T-cell (primary cell): ENCODE measurements at regions not wholly inside any gene's neighbourhood (a gene's known extent, or its start where the extent isn't known, plus 50 kb on each side); places are given as distances from the start of the nearest gene placed in this dataset.

ENCODE experiments used
- ATAC-seq, 4 experiments: fragments of 200-7000 bp in 3 of 4; fragments of 150-1000 bp in 1 of 4; cut with Tn5 transposase; replicated peaks in 1 of 4; 1 replicate in 3 of 4; 2 replicates in 1 of 4; pipeline ENCODE4 v1.10.0; 2021; ENCODE audit warnings: moderate library complexity in 3 of 4, mild to moderate bottlenecking in 2 of 4, moderate number of reproducible peaks in 1 of 4
- CTCF ChIA-PET, 2 donors: fragments of 300-600 bp; sonication (Branson Sonifier 250); formaldehyde crosslinking; loops; one replicate each; lab custom pipeline; 2022; ENCODE audit warnings: antibody characterized with exemption in 2 of 2; lab: Charles Lee
- POLR2A ChIA-PET, 2 donors: fragments of 300-600 bp; sonication (Branson Sonifier 250); formaldehyde crosslinking; loops; one replicate each; lab custom pipeline; 2022; ENCODE audit warnings: antibody characterized with exemption in 2 of 2; lab: Charles Lee
- DNase-seq, 35 experiments: peaks; one replicate each; pipeline versions ENCODE4 v3.0.0 to v3.0.0-alpha.2; 2013 to 2023
- H3K27ac ChIP-seq: one replicate; pipeline ENCODE4 v1.5.1; 2013; ENCODE audit warnings: low read length
- H3K27me3 ChIP-seq, 2 experiments: replicated peaks in 1 of 2; 1 replicate in 1 of 2; 2 replicates in 1 of 2; pipeline versions ENCODE4 v1.6.1 to v1.7.0; 2013; ENCODE audit warnings: low read length in 1 of 2, mixed read lengths in 1 of 2; ENCODE audit not compliant: control insufficient read depth in 2 of 2, insufficient read depth in 2 of 2; ENCODE audit errors: extremely low read depth in 1 of 2
- H3K36me3 ChIP-seq, 2 donors: 1 replicate in 1 of 2; 2 replicates in 1 of 2; pipeline versions ENCODE4 v1.6.1 to v1.7.0; 2013; ENCODE audit warnings: low read length in 1 of 2; ENCODE audit not compliant: control insufficient read depth in 2 of 2, insufficient read depth in 1 of 2; ENCODE audit errors: extremely low read depth in 1 of 2
- H3K4me1 ChIP-seq, 2 experiments: 1 replicate in 1 of 2; 2 replicates in 1 of 2; pipeline versions ENCODE4 v1.6.1 to v1.7.0; 2013; ENCODE audit warnings: low read length in 2 of 2, mixed read lengths in 1 of 2; ENCODE audit not compliant: insufficient read depth in 2 of 2, control insufficient read depth in 1 of 2; ENCODE audit errors: extremely low read depth in 1 of 2
- H3K4me3 ChIP-seq, 2 donors: 1 replicate in 1 of 2; 2 replicates in 1 of 2; pipeline versions ENCODE4 v1.5.1 to v1.7.0; 2013; ENCODE audit warnings: mild to moderate bottlenecking in 2 of 2, low read length in 1 of 2, moderate library complexity in 1 of 2; ENCODE audit not compliant: control insufficient read depth in 1 of 2; ENCODE audit errors: extremely low read depth in 1 of 2
- H3K9me3 ChIP-seq: 2 replicates; pipeline ENCODE4 v1.7.0; 2013
- H3K27ac Mint-ChIP-seq, 2 donors: one replicate each; pipeline ENCODE4 v1.8.0; 2020 to 2021; ENCODE audit warnings: mild to moderate bottlenecking in 2 of 2, mixed read lengths in 2 of 2
- H3K27me3 Mint-ChIP-seq, 2 donors: one replicate each; pipeline ENCODE4 v1.8.0; 2021 to 2022; ENCODE audit warnings: mixed read lengths in 2 of 2
- H3K36me3 Mint-ChIP-seq: one replicate; pipeline ENCODE4 v1.8.0; 2021; ENCODE audit warnings: mixed read lengths
- H3K4me1 Mint-ChIP-seq, 3 donors: one replicate each; pipeline ENCODE4 v1.8.0; 2020 to 2022; ENCODE audit warnings: mixed read lengths in 3 of 3, mild to moderate bottlenecking in 1 of 3
- H3K4me3 Mint-ChIP-seq, 3 donors: one replicate each; pipeline ENCODE4 v1.8.0; 2020 to 2022; ENCODE audit warnings: mild to moderate bottlenecking in 3 of 3, mixed read lengths in 3 of 3, moderate library complexity in 3 of 3
- H3K9me3 Mint-ChIP-seq, 3 donors: one replicate each; pipeline ENCODE4 v1.8.0; 2020 to 2022; ENCODE audit warnings: mixed read lengths in 3 of 3
- WGBS: methylation state at CpG from one replicate; pipeline ENCODE4 v1.1.5; 2013; ENCODE audit warnings: missing lambda C conversion rate; ENCODE audit not compliant: insufficient coverage; 5-methylcytosine and 5-hydroxymethylcytosine counted together

- POLR2A ChIA-PET: no interaction called here
- ATAC-seq (no peak), DNase-seq (no peak)
- Histone ChIP-seq H3K36me3 (no peaks in the 10 kb centered on the region), H3K4me1 (no peaks in the 10 kb centered on the region), H3K4me3 (no peak overlapping the region), H3K9me3 (no peaks in the 10 kb centered on the region), H3K27me3 (no peaks in the 10 kb centered on the region), H3K27ac (no peak overlapping the region)
- Mint-ChIP-seq H3K4me1 (no peaks in the 10 kb centered on the region), H3K4me3 (no peak overlapping the region), H3K27ac (no peak overlapping the region), H3K36me3 (no peaks in the 10 kb centered on the region), H3K9me3 (peaks cover 0 to 5% (median 3%) of the 10 kb centered on the region in 3 donors), H3K27me3 (no peaks in the 10 kb centered on the region)
- CTCF ChIA-PET: no interaction called here
- no CpG with 5 or more reads among the region's 1 CpG for WGBS
Measured at GRCh38 chr6:92024110-92024509, 1395.2 kb downstream of the EPHA7 start.

- H3K27me3 Mint-ChIP-seq: no peaks in the 10 kb centered on the region
- CTCF ChIA-PET: no interaction called here
- 100% methylated on average over 1 of the region's 2 CpGs for WGBS
- no peaks in the 10 kb centered on the region for H3K4me1 ChIP-seq
- H3K9me3 Mint-ChIP-seq: peaks cover 0 to 5% (median 5%) of the 10 kb centered on the region in 3 donors
- H3K9me3 ChIP-seq: no peaks in the 10 kb centered on the region
- H3K27ac Mint-ChIP-seq: no peak overlapping the region
- POLR2A ChIA-PET: no interaction called here
- H3K4me3 ChIP-seq: no peak overlapping the region
- no peaks in the 10 kb centered on the region for H3K27me3 ChIP-seq
- H3K4me1 Mint-ChIP-seq: no peaks in the 10 kb centered on the region
- H3K36me3 ChIP-seq: no peaks in the 10 kb centered on the region
- no peak for ATAC-seq
- no peak overlapping the region for H3K27ac ChIP-seq
- H3K36me3 Mint-ChIP-seq: no peaks in the 10 kb centered on the region
- DNase-seq: no peak
- H3K4me3 Mint-ChIP-seq: no peak overlapping the region
Measured at GRCh38 chr6:92023410-92023966, 1395.9 kb downstream of the EPHA7 start.

- CTCF ChIA-PET: interaction anchor here in 1 of 2 donors (0.6 kb wide), 1 partner anchor 14 kb away, joined by 3 read pairs; no protein-coding TSS in a partner anchor
- no peaks in the 10 kb centered on the region for H3K27me3 Mint-ChIP-seq
- DNase-seq: no peak
Measured at GRCh38 chr6:92011681-92012245, 1407.6 kb downstream of the EPHA7 start.

GRCh38 chr6:92008757-92009502 is 1410.4 kb downstream of the EPHA7 start:
- Mint-ChIP-seq H3K9me3 (peaks cover 5 to 15% (median 7%) of the 10 kb centered on the region in 3 donors), H3K36me3 (no peaks in the 10 kb centered on the region), H3K27ac (no peak overlapping the region), H3K27me3 (no peaks in the 10 kb centered on the region), H3K4me1 (no peaks in the 10 kb centered on the region), H3K4me3 (no peak overlapping the region)
- Histone ChIP-seq H3K4me1 (no peaks in the 10 kb centered on the region), H3K36me3 (no peaks in the 10 kb centered on the region), H3K27me3 (no peaks in the 10 kb centered on the region), H3K4me3 (no peak overlapping the region), H3K9me3 (no peaks in the 10 kb centered on the region), H3K27ac (no peak overlapping the region)
- ChIA-PET POLR2A (no interaction called here), CTCF (no interaction called here)
- WGBS: 90% methylated on average over 2 of the region's 7 CpGs
- ATAC-seq: no peak
- no peak for DNase-seq

More at GRCh38 chr6:92011681-92012245, 1407.6 kb downstream of the EPHA7 start:
- Histone ChIP-seq H3K27me3 (no peaks in the 10 kb centered on the region), H3K4me3 (no peak overlapping the region), H3K4me1 (no peaks in the 10 kb centered on the region), H3K9me3 (no peaks in the 10 kb centered on the region), H3K27ac (no peak overlapping the region), H3K36me3 (no peaks in the 10 kb centered on the region)
- H3K9me3 Mint-ChIP-seq: peaks cover 13 to 23% (median 18%) of the 10 kb centered on the region in 3 donors
- WGBS: 93% methylated on average over 28 of the region's 29 CpGs
- ATAC-seq: no peak
- H3K36me3 Mint-ChIP-seq: no peaks in the 10 kb centered on the region
- POLR2A ChIA-PET: no interaction called here
- H3K4me1 Mint-ChIP-seq: no peaks in the 10 kb centered on the region
- H3K27ac Mint-ChIP-seq: no peak overlapping the region
- no peak overlapping the region for H3K4me3 Mint-ChIP-seq

- Histone ChIP-seq H3K27ac (no peak overlapping the region), H3K4me3 (no peak overlapping the region), H3K9me3 (no peaks in the 10 kb centered on the region), H3K36me3 (no peaks in the 10 kb centered on the region), H3K4me1 (no peaks in the 10 kb centered on the region), H3K27me3 (no peaks in the 10 kb centered on the region)
- CTCF ChIA-PET: no interaction called here
- no peak overlapping the region for H3K4me3 Mint-ChIP-seq
- POLR2A ChIA-PET: no interaction called here
- no peaks in the 10 kb centered on the region for H3K27me3 Mint-ChIP-seq
- H3K9me3 Mint-ChIP-seq: peaks cover 11 to 22% (median 11%) of the 10 kb centered on the region in 3 donors
- no peaks in the 10 kb centered on the region for H3K36me3 Mint-ChIP-seq
- H3K4me1 Mint-ChIP-seq: no peaks in the 10 kb centered on the region
- no CpG with 5 or more reads among the region's 3 CpGs for WGBS
- DNase-seq (no peak), ATAC-seq (no peak)
- H3K27ac Mint-ChIP-seq: no peak overlapping the region
Measured at GRCh38 chr6:92000112-92000511, 1413.2 kb upstream of the MAP3K7 start.

- no peak overlapping the region for H3K4me3 Mint-ChIP-seq
- H3K9me3 Mint-ChIP-seq: peaks cover 19 to 23% (median 21%) of the 10 kb centered on the region in 3 donors
- WGBS: no CpG with 5 or more reads among the region's 1 CpG
- no peak overlapping the region for H3K27ac ChIP-seq
- no peak overlapping the region for H3K27ac Mint-ChIP-seq
- DNase-seq (no peak), ATAC-seq (no peak)
- ChIA-PET CTCF (no interaction called here), POLR2A (no interaction called here)
- H3K27me3 Mint-ChIP-seq: no peaks in the 10 kb centered on the region
- H3K36me3 Mint-ChIP-seq: no peaks in the 10 kb centered on the region
- no peaks in the 10 kb centered on the region for H3K4me1 Mint-ChIP-seq
- no peaks in the 10 kb centered on the region for H3K4me1 ChIP-seq
- H3K36me3 ChIP-seq: no peaks in the 10 kb centered on the region
- H3K4me3 ChIP-seq: no peak overlapping the region
- H3K9me3 ChIP-seq: no peaks in the 10 kb centered on the region
- H3K27me3 ChIP-seq: no peaks in the 10 kb centered on the region
Measured at GRCh38 chr6:91994787-91995186, 1407.9 kb upstream of the MAP3K7 start.
